Neural progenitor cell (in vitro differentiated cells): ENCODE measurements at regions not wholly inside any gene's neighbourhood (a gene's known extent, or its start where the extent isn't known, plus 50 kb on each side); places are given as distances from the start of the nearest gene placed in this dataset.
"Not testable (repeated sequence)": the region's sequence is repeated elsewhere in the genome, so short reads cannot be mapped to it uniquely, and the experiment has no call there.

ENCODE experiments used
- DNase-seq: peaks from one replicate; pipeline ENCODE4 v3.0.0-alpha.2; 2016; ENCODE audit warnings: low spot score
- H2AFZ ChIP-seq: fragments of 200-600 bp; sonication (generic); replicated peaks from 2 replicates; pipeline ENCODE4 v1.6.1; 2016; ENCODE audit warnings: antibody characterized with exemption
- H3F3A ChIP-seq: fragments of 200-600 bp; sonication (generic); 2 replicates; pipeline ENCODE4 v1.6.1; 2016; ENCODE audit warnings: antibody characterized with exemption, low read depth
- H3K27ac ChIP-seq: fragments of 200-600 bp; sonication (generic); 2 replicates; pipeline ENCODE4 v1.5.1; 2016; ENCODE audit warnings: mild to moderate bottlenecking
- H3K27me3 ChIP-seq: fragments of 200-600 bp; sonication (generic); 2 replicates; pipeline ENCODE4 v1.6.1; 2016; ENCODE audit warnings: mild to moderate bottlenecking, moderate library complexity
- H3K36me3 ChIP-seq: fragments of 200-600 bp; sonication (generic); 2 replicates; pipeline ENCODE4 v1.5.1; 2016
- H3K4me1 ChIP-seq: fragments of 200-600 bp; sonication (generic); 2 replicates; pipeline ENCODE4 v1.6.1; 2016; ENCODE audit warnings: mixed run types
- H3K4me2 ChIP-seq: fragments of 200-600 bp; sonication (generic); 2 replicates; pipeline ENCODE4 v1.6.1; 2016
- H3K4me3 ChIP-seq: fragments of 200-600 bp; sonication (generic); 2 replicates; pipeline ENCODE4 v1.5.1; 2016
- H3K79me2 ChIP-seq: fragments of 200-600 bp; sonication (generic); 2 replicates; pipeline ENCODE4 v1.6.1; 2016; ENCODE audit warnings: low read depth
- H3K9ac ChIP-seq: fragments of 200-600 bp; sonication (generic); 2 replicates; pipeline ENCODE4 v1.6.1; 2016
- H3K9me3 ChIP-seq: fragments of 200-600 bp; sonication (generic); 2 replicates; pipeline ENCODE4 v1.5.1; 2016; ENCODE audit warnings: low read depth
- H4K20me1 ChIP-seq: fragments of 200-600 bp; sonication (generic); 2 replicates; pipeline ENCODE4 v1.6.1; 2016; ENCODE audit warnings: low read depth
- H3K27ac Mint-ChIP-seq: 3 replicates; pipeline ENCODE4 v1.8.0; 2021; ENCODE audit warnings: mixed read lengths
- H3K27me3 Mint-ChIP-seq: 2 replicates; pipeline ENCODE4 v1.8.0; 2022; ENCODE audit warnings: low read depth, mild to moderate bottlenecking, inconsistent platforms, moderate library complexity, mixed read lengths; ENCODE audit not compliant: insufficient read depth
- H3K36me3 Mint-ChIP-seq: 3 replicates; pipeline ENCODE4 v1.8.0; 2021; ENCODE audit warnings: mixed read lengths
- H3K4me1 Mint-ChIP-seq: 3 replicates; pipeline ENCODE4 v1.8.0; 2021; ENCODE audit warnings: mixed read lengths
- H3K4me3 Mint-ChIP-seq: 3 replicates; pipeline ENCODE4 v1.8.0; 2021; ENCODE audit warnings: mild to moderate bottlenecking, moderate library complexity, mixed read lengths
- H3K9me3 Mint-ChIP-seq: 3 replicates; pipeline ENCODE4 v1.8.0; 2020; ENCODE audit warnings: mixed read lengths
- TF ChIP-seq, protein P1 (sequence below): fragments of 200-600 bp; sonication (generic); IDR thresholded peaks from 2 replicates; pipeline ENCODE4 v1.5.1; 2017; ENCODE audit warnings: antibody characterized with exemption, mild to moderate bottlenecking

DNA sequence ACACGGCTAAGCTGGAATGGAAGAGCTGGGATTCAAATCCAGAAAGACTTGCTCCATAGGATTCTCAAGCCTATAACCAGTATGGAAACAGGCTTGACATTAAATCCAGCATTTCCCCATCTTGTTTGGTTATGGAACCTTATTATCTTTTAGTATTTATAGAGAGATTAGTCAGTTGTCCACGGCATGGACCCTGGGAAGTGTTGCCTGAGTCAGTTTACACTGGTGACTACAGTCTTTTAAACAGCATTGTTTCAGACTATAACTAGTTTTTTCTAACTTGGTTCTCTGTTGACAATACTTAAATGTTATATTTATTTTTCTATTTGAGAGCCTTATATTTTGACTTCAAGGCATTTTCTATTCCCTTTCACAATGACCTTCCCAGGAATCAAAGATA is 106.7 kb downstream of the SYT15B start:
- not testable (repeated sequence) for H3K79me2 ChIP-seq, H3K27me3 Mint-ChIP-seq, H3K27me3 ChIP-seq, H3K9me3 Mint-ChIP-seq, H3K36me3 Mint-ChIP-seq, H3K4me3 Mint-ChIP-seq, H2AFZ ChIP-seq, DNase-seq, H3K4me3 ChIP-seq, H3K27ac Mint-ChIP-seq, H3K36me3 ChIP-seq, H3K27ac ChIP-seq, H3K9ac ChIP-seq, H3K4me2 ChIP-seq, H3K4me1 Mint-ChIP-seq, H3K9me3 ChIP-seq, H3F3A ChIP-seq, H3K4me1 ChIP-seq, H4K20me1 ChIP-seq

DNA sequence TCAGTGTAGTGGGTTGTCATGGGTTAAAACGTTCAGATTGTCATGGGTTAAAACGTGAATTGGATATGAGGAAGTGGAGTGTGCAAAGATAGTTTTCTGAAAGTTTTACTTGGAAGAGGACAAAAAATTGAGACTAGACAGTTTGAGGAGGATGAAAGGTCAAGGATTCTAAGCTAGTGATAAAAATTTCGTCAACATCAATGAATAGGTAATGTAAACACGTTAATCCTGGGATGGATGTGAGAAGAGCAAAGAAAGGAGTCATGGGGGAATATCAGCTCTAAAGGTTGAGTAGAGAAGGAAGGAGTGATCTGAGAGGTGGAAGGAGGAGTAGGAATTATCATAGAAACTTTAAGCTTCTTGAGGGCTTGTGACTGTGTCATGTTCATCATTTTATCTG is 109.2 kb downstream of the SYT15B start:
- H3K4me1 ChIP-seq, H3K4me1 Mint-ChIP-seq, H3K36me3 ChIP-seq, H3K27ac ChIP-seq, H3K9ac ChIP-seq, H3K27me3 ChIP-seq, H2AFZ ChIP-seq, H3K27ac Mint-ChIP-seq, H3K27me3 Mint-ChIP-seq, H3K9me3 ChIP-seq, H3K36me3 Mint-ChIP-seq, H3K9me3 Mint-ChIP-seq, DNase-seq, H4K20me1 ChIP-seq, H3K79me2 ChIP-seq, H3K4me2 ChIP-seq, H3F3A ChIP-seq, H3K4me3 ChIP-seq, H3K4me3 Mint-ChIP-seq: not testable (repeated sequence)

DNA sequence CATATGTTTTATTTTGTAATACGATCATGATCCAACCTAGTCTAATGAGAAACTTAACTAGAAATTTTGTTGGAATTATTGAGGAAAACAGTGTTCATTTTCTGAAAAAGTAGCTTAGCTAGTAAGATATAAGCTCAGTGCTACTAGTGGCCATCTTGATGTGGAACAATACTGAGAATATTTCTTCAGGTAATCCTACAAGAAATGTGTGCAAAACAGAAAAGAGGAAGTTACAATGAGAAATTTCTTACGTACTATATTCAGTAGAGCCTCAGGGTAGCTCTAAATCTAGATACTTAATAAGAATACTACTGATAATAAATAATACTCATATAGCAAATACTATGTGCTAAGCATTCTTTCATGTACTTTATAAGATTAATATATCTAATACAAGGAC is 114.8 kb downstream of the SYT15B start:
- H3K27ac ChIP-seq, H3F3A ChIP-seq, DNase-seq, H3K9ac ChIP-seq, H3K4me1 Mint-ChIP-seq, H3K36me3 Mint-ChIP-seq, H4K20me1 ChIP-seq, H3K4me1 ChIP-seq, H3K4me3 ChIP-seq, H3K27me3 Mint-ChIP-seq, H3K9me3 Mint-ChIP-seq, H3K4me3 Mint-ChIP-seq, H2AFZ ChIP-seq, H3K36me3 ChIP-seq, H3K27ac Mint-ChIP-seq, H3K79me2 ChIP-seq, H3K27me3 ChIP-seq, H3K4me2 ChIP-seq, H3K9me3 ChIP-seq: not testable (repeated sequence)

DNA sequence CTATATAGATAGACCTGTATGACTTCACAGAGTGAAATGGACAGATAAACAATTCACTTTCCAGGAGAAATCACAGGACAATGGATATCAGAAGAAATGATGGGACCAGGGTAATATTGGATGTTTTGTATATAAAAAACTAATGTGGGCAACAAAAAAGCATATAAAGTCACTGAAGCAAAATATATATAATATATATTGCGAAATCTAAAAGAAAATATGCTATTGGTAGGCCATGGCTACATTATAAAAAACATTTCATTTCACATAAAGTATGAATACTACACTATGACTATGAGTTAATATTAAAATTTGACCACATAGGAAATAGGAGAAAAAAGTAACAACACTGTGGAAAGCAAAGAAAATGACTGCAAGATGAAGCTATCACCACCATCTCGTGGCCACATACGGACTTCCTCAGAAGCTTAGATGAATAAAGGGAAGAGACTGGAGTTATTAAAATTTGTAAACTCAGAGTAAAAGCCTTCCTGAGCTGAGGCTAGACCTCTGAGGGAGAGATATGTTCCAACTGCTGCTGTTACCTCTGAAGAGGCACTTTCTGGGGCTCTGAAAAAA is 115.8 kb downstream of the SYT15B start:
- not testable (repeated sequence) for H3K4me3 Mint-ChIP-seq, H3K79me2 ChIP-seq, H3K4me2 ChIP-seq, H3K27me3 ChIP-seq, H3K4me1 Mint-ChIP-seq, H3K4me3 ChIP-seq, H3K27ac Mint-ChIP-seq, H3K9me3 ChIP-seq, H4K20me1 ChIP-seq, H3K36me3 Mint-ChIP-seq, H3K4me1 ChIP-seq, H3K27ac ChIP-seq, H3K36me3 ChIP-seq, H3K27me3 Mint-ChIP-seq, H2AFZ ChIP-seq, H3K9me3 Mint-ChIP-seq, DNase-seq, H3F3A ChIP-seq, H3K9ac ChIP-seq

DNA sequence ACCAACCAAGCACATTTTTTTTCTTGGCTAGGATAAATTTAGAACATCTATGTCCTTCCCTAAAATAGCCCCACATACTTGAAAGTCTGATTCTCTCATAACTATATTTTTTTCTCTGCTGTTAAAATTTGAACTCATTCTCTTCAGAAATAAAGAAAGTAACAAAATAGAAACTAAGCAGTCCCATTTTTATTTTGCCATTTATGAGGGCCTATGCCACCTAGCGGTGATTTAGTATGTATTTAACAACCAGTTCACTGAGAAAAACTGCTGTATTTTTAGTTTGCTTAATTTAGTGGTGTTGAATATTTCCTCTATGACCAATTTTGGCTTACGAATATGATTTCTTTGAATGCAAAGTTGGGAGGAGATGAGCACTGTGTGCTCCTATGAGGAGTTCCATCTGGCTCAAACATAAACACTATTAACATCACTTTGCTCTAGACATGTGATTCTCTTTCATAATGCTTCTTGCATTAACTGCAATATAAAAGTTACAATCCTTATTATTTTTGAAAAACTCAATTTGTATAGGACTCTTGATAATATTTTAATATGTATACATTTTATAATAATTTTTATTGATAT is 116.6 kb downstream of the SYT15B start:
- H3K4me3 ChIP-seq, H3K36me3 ChIP-seq, H2AFZ ChIP-seq, H3K27ac Mint-ChIP-seq, H3K4me1 Mint-ChIP-seq, H3K4me3 Mint-ChIP-seq, H3K4me1 ChIP-seq, H3K27ac ChIP-seq, H3K27me3 ChIP-seq, H3K9ac ChIP-seq, H3K9me3 Mint-ChIP-seq, H3K36me3 Mint-ChIP-seq, H3K27me3 Mint-ChIP-seq, H3K79me2 ChIP-seq, H3K4me2 ChIP-seq, H4K20me1 ChIP-seq, H3K9me3 ChIP-seq, H3F3A ChIP-seq: not testable (repeated sequence)
- DNase-seq, result peak; percentile 47
- TF ChIP-seq, protein P1, sequence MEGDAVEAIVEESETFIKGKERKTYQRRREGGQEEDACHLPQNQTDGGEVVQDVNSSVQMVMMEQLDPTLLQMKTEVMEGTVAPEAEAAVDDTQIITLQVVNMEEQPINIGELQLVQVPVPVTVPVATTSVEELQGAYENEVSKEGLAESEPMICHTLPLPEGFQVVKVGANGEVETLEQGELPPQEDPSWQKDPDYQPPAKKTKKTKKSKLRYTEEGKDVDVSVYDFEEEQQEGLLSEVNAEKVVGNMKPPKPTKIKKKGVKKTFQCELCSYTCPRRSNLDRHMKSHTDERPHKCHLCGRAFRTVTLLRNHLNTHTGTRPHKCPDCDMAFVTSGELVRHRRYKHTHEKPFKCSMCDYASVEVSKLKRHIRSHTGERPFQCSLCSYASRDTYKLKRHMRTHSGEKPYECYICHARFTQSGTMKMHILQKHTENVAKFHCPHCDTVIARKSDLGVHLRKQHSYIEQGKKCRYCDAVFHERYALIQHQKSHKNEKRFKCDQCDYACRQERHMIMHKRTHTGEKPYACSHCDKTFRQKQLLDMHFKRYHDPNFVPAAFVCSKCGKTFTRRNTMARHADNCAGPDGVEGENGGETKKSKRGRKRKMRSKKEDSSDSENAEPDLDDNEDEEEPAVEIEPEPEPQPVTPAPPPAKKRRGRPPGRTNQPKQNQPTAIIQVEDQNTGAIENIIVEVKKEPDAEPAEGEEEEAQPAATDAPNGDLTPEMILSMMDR, result peak; percentile 55

DNA sequence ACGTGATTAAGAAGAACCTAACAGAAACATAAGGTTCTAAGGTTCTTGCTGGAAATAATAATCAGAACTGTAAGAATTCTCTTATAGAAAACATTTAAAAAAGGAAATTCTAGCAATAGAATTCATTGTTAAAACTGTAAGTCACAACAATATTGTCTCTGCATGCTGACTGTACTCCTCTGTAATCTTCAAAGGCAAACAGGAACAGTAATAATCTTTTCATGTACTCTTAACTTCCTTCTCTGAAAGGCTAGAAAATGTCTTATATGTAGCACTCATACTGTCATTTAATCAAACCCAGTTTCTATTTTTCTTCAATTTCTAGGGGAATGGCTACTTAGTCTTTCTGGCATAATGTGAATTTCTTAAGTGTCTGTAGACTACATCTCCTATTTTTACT is 103.5 kb upstream of the AGAP9 start:
- not testable (repeated sequence) for H3K4me1 Mint-ChIP-seq, H3K36me3 Mint-ChIP-seq, DNase-seq

DNA sequence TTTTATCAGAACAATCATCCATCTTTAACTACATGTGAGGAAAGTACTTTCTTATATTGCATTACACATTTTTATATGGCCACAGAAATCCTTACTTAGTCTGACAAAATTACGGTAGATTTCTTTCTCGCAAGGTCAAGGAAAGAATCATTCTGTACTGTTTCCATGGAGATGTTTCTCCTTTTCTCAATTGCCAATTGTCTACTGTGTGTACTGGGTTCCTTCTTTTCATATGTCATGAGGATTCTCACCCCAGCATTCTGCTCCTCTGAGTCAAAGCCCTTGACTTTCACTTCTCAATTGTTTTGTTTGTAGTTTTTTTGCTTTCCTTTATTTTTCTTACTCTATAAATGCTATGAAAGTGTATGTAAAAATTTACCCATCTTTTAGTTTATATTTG is 99.3 kb upstream of the AGAP9 start:
- not testable (repeated sequence) for H3K9me3 ChIP-seq, H3K9me3 Mint-ChIP-seq, H3K79me2 ChIP-seq, H3K4me1 Mint-ChIP-seq, H3K27ac ChIP-seq, H4K20me1 ChIP-seq, H3K36me3 Mint-ChIP-seq, H3K4me3 Mint-ChIP-seq, DNase-seq, H3K4me2 ChIP-seq, H3K36me3 ChIP-seq, H3K27ac Mint-ChIP-seq, H3F3A ChIP-seq, H3K27me3 Mint-ChIP-seq, H3K4me1 ChIP-seq, H3K4me3 ChIP-seq, H3K9ac ChIP-seq, H3K27me3 ChIP-seq, H2AFZ ChIP-seq

More for the DNA sequence above, 103.5 kb upstream of the AGAP9 start:
- H3K27ac Mint-ChIP-seq, H3K9me3 ChIP-seq, H3K4me3 Mint-ChIP-seq, H3K4me3 ChIP-seq, H3K27me3 Mint-ChIP-seq, H3K4me2 ChIP-seq, H3K27ac ChIP-seq, H3K36me3 ChIP-seq, H3K27me3 ChIP-seq, H4K20me1 ChIP-seq, H3K4me1 ChIP-seq, H3K9me3 Mint-ChIP-seq, H3F3A ChIP-seq, H3K9ac ChIP-seq, H3K79me2 ChIP-seq, H2AFZ ChIP-seq: not testable (repeated sequence)
